H9 (cell line): ENCODE measurements at regions not wholly inside any gene's neighbourhood (a gene's known extent, or its start where the extent isn't known, plus 50 kb on each side); places are given as distances from the start of the nearest gene placed in this dataset.

Experiments
- DNase-seq: peaks from one replicate; pipeline ENCODE4 v3.0.0-alpha.2; 2017
- H2AFZ ChIP-seq: one replicate; pipeline ENCODE4 v1.6.1; 2013; ENCODE audit warnings: mild to moderate bottlenecking, low read length, control low read depth, moderate library complexity
- H2AK5ac ChIP-seq: 2 replicates; pipeline ENCODE4 v1.6.1; 2013; ENCODE audit warnings: low read length, control low read depth, mixed read lengths; ENCODE audit not compliant: insufficient read length
- H2BK120ac ChIP-seq: one replicate; pipeline ENCODE4 v1.6.1; 2013; ENCODE audit warnings: low read depth, mild to moderate bottlenecking, low read length, control low read depth, inconsistent platforms; ENCODE audit not compliant: poor library complexity, severe bottlenecking
- H2BK12ac ChIP-seq: 2 replicates; pipeline ENCODE4 v1.6.1; 2013; ENCODE audit warnings: low read length, control low read depth, mixed read lengths, low read depth; ENCODE audit not compliant: insufficient read length
- H2BK15ac ChIP-seq: 2 replicates; pipeline ENCODE4 v1.6.1; 2013; ENCODE audit warnings: low read depth, low read length, control low read depth
- H2BK20ac ChIP-seq: one replicate; pipeline ENCODE4 v1.6.1; 2013; ENCODE audit warnings: low read depth, mild to moderate bottlenecking, low read length, control low read depth, inconsistent platforms; ENCODE audit not compliant: poor library complexity, severe bottlenecking
- H2BK5ac ChIP-seq: 2 replicates; pipeline ENCODE4 v1.6.1; 2013; ENCODE audit warnings: low read length, control low read depth, mixed read lengths; ENCODE audit not compliant: insufficient read length
- H3K14ac ChIP-seq: 2 replicates; pipeline ENCODE4 v1.6.1; 2013; ENCODE audit warnings: low read length, control low read depth; ENCODE audit not compliant: insufficient read depth
- H3K18ac ChIP-seq: 2 replicates; pipeline ENCODE4 v1.6.1; 2013; ENCODE audit warnings: low read depth, mild to moderate bottlenecking, mixed read lengths, low read length, control low read depth; ENCODE audit not compliant: insufficient read length
- H3K23ac ChIP-seq: 2 replicates; pipeline ENCODE4 v1.6.1; 2013; ENCODE audit warnings: low read length, control low read depth, mixed read lengths, low read depth; ENCODE audit not compliant: insufficient read length
- H3K23me2 ChIP-seq: 2 replicates; pipeline ENCODE4 v1.6.1; 2013; ENCODE audit warnings: low read depth, mild to moderate bottlenecking, mixed read lengths, low read length, control low read depth; ENCODE audit not compliant: insufficient read length, poor library complexity, severe bottlenecking
- H3K27ac ChIP-seq: 2 replicates; pipeline ENCODE4 v1.5.1; 2013; ENCODE audit warnings: low read length, control low read depth, mixed read lengths, low read depth; ENCODE audit not compliant: insufficient read length
- H3K27me3 ChIP-seq: 2 replicates; pipeline ENCODE4 v1.6.1; 2013; ENCODE audit warnings: low read length, control low read depth, inconsistent platforms; ENCODE audit not compliant: insufficient read depth
- H3K4ac ChIP-seq: 2 replicates; pipeline ENCODE4 v1.6.1; 2013; ENCODE audit warnings: low read depth, mild to moderate bottlenecking, control low read depth, inconsistent platforms, low read length, moderate library complexity
- H3K4me1 ChIP-seq: 2 replicates; pipeline ENCODE4 v1.6.1; 2013; ENCODE audit warnings: low read length, control low read depth, inconsistent platforms; ENCODE audit not compliant: insufficient read depth
- H3K4me2 ChIP-seq: 2 replicates; pipeline ENCODE4 v1.6.1; 2013; ENCODE audit warnings: low read length, control low read depth, mixed read lengths; ENCODE audit not compliant: insufficient read length, insufficient read depth
- H3K56ac ChIP-seq: 2 replicates; pipeline ENCODE4 v1.6.1; 2013; ENCODE audit warnings: low read depth, mild to moderate bottlenecking, mixed read lengths, low read length, control low read depth; ENCODE audit not compliant: insufficient read length
- H3K79me1 ChIP-seq: 2 replicates; pipeline ENCODE4 v1.6.1; 2013; ENCODE audit warnings: low read depth, mild to moderate bottlenecking, moderate library complexity, low read length, control low read depth, inconsistent platforms; ENCODE audit not compliant: insufficient read depth, poor library complexity, severe bottlenecking
- H3K79me2 ChIP-seq: 2 replicates; pipeline ENCODE4 v1.6.1; 2013; ENCODE audit warnings: low read length, control low read depth, inconsistent platforms; ENCODE audit not compliant: insufficient read depth
- H3K9ac ChIP-seq: 2 replicates; pipeline ENCODE4 v1.6.1; 2013; ENCODE audit warnings: low read length, control low read depth, mixed read lengths; ENCODE audit not compliant: insufficient read length; ENCODE audit errors: extremely low read depth
- H3K9me3 ChIP-seq: one replicate; pipeline ENCODE4 v1.6.1; 2013; ENCODE audit warnings: low read depth, low read length, inconsistent platforms; ENCODE audit not compliant: control insufficient read depth
- H3T11ph ChIP-seq: one replicate; pipeline ENCODE4 v1.6.1; 2013; ENCODE audit warnings: mild to moderate bottlenecking, low read length, control low read depth, inconsistent platforms
- H4K20me1 ChIP-seq: one replicate; pipeline ENCODE4 v1.6.1; 2013; ENCODE audit not compliant: control insufficient read depth, insufficient read length, insufficient read depth
- H4K5ac ChIP-seq: 2 replicates; pipeline ENCODE4 v1.6.1; 2013; ENCODE audit warnings: low read depth, mild to moderate bottlenecking, mixed read lengths, low read length, control low read depth; ENCODE audit not compliant: insufficient read length
- H4K8ac ChIP-seq: replicated peaks from 2 replicates; pipeline ENCODE4 v1.6.1; 2013; ENCODE audit warnings: low read length, control low read depth, mixed read lengths, low read depth; ENCODE audit not compliant: insufficient read length
- H4K91ac ChIP-seq: 2 replicates; pipeline ENCODE4 v1.6.1; 2013; ENCODE audit warnings: low read depth, mild to moderate bottlenecking, moderate library complexity, mixed read lengths, low read length, control low read depth; ENCODE audit not compliant: insufficient read length
- H3K27ac Mint-ChIP-seq, 3 experiments: 2 replicates in 2 of 3; 3 replicates in 1 of 3; pipeline ENCODE4 v1.8.0; 2020 to 2021; ENCODE audit warnings: mixed read lengths in 3 of 3, mild to moderate bottlenecking in 1 of 3, moderate library complexity in 1 of 3
- H3K27me3 Mint-ChIP-seq: 2 replicates; pipeline ENCODE4 v1.8.0; 2021; ENCODE audit warnings: low read depth, mild to moderate bottlenecking, moderate library complexity, mixed read lengths
- H3K36me3 Mint-ChIP-seq, 3 experiments: 2 replicates in 2 of 3; 3 replicates in 1 of 3; pipeline ENCODE4 v1.8.0; 2020 to 2021; ENCODE audit warnings: low read depth in 3 of 3, mixed read lengths in 3 of 3; ENCODE audit not compliant: insufficient read depth in 1 of 3
- H3K4me1 Mint-ChIP-seq, 2 experiments: 2 replicates each; pipeline ENCODE4 v1.8.0; 2020; ENCODE audit warnings: mixed read lengths in 2 of 2
- H3K4me3 Mint-ChIP-seq, 2 experiments: 2 replicates in 1 of 2; 3 replicates in 1 of 2; pipeline ENCODE4 v1.8.0; 2020 to 2021; ENCODE audit warnings: mild to moderate bottlenecking in 2 of 2, mixed read lengths in 2 of 2, moderate library complexity in 1 of 2
- H3K9me3 Mint-ChIP-seq, 2 experiments: 2 replicates in 1 of 2; 3 replicates in 1 of 2; pipeline ENCODE4 v1.8.0; 2020; ENCODE audit warnings: mild to moderate bottlenecking in 2 of 2, mixed read lengths in 2 of 2, moderate library complexity in 1 of 2
- CTCF ChIP-seq: fragments of 200-600 bp; sonication (generic); conservative IDR thresholded peaks from 3 replicates; pipeline ENCODE4 v1.8.0; 2021; ENCODE audit warnings: antibody characterized with exemption, mild to moderate bottlenecking
- WGBS: extraction: QIAGEN DNeasy Blood & Tissue Kit; methylation state at CpG from one replicate; pipeline ENCODE4 v1.1.7; 2013; ENCODE audit warnings: missing lambda C conversion rate, low lambda C conversion rate, mixed read lengths; ENCODE audit not compliant: insufficient read length; ENCODE audit errors: extremely low coverage; 5-methylcytosine and 5-hydroxymethylcytosine counted together

GRCh38 chr11:26065944-26066343 lies 266.0 kb upstream of the ANO3 start:
- H3K9me3 ChIP-seq: no peaks in the 10 kb centered on the region
- H3K27me3 ChIP-seq: no peaks in the 10 kb centered on the region
- no peak overlapping the region for H3K9ac ChIP-seq

More at GRCh38 chr11:26065944-26066343, 266.0 kb upstream of the ANO3 start:
- no peak overlapping the region for H3K18ac ChIP-seq
- no peak overlapping the region for H2AFZ ChIP-seq
- no peak overlapping the region for H2BK15ac ChIP-seq
- H4K20me1 ChIP-seq: no peaks in the 10 kb centered on the region
- H2BK5ac ChIP-seq: no peak overlapping the region
- no peaks in the 10 kb centered on the region for H3K79me1 ChIP-seq
- H3K23ac ChIP-seq: no peak overlapping the region
- H3K4me1 Mint-ChIP-seq: 0 out of 4 replicates have a peak, but pooled peaks cover 0 to 3% of the 10 kb centered on the region in 2 experiments
- no peaks in the 10 kb centered on the region for H3K27me3 Mint-ChIP-seq
- no peaks in the 10 kb centered on the region for H3K23me2 ChIP-seq
- no peak overlapping the region for H4K91ac ChIP-seq
- H3K4me3 Mint-ChIP-seq: no peak overlapping the region
- H3K4me1 ChIP-seq: no peaks in the 10 kb centered on the region; the same call in 1 of the 2 replicates
- H3K27ac ChIP-seq: no peak overlapping the region
- DNase-seq: no peak
- no peak overlapping the region for H4K8ac ChIP-seq
- H3K27ac Mint-ChIP-seq: no peak overlapping the region
- no peak for TF ChIP-seq CTCF
- no peak overlapping the region for H2BK120ac ChIP-seq
- no peak overlapping the region for H2BK12ac ChIP-seq
- no peak overlapping the region for H3K4ac ChIP-seq
- H3K14ac ChIP-seq: no peak overlapping the region
- WGBS: no CpG with 5 or more reads among the region's 1 CpG
- no peaks in the 10 kb centered on the region for H3K36me3 Mint-ChIP-seq
- no peak overlapping the region for H3K56ac ChIP-seq
- no peak overlapping the region for H3K4me2 ChIP-seq
- H3T11ph ChIP-seq: no peak overlapping the region
- no peaks in the 10 kb centered on the region for H3K79me2 ChIP-seq
- H3K9me3 Mint-ChIP-seq: no peaks in the 10 kb centered on the region; a peak in 1 of 5 replicates
- no peak overlapping the region for H4K5ac ChIP-seq
- no peak overlapping the region for H2AK5ac ChIP-seq
- no peak overlapping the region for H2BK20ac ChIP-seq
